HEK293 (cell line): ENCODE measurements at regions not wholly inside any gene's neighbourhood (a gene's known extent, or its start where the extent isn't known, plus 50 kb on each side); places are given as distances from the start of the nearest gene placed in this dataset.

Source experiments
- CTCF ChIA-PET: fragments of 350-600 bp; formaldehyde crosslinking; extraction: SDS; loops from one replicate; lab custom pipeline; 2021; ENCODE audit warnings: antibody characterized with exemption; lab: Yijun Ruan, JAX
- POLR2A ChIA-PET: fragments of 300-600 bp; formaldehyde crosslinking; extraction: SDS; loops from one replicate; lab custom pipeline; 2020; ENCODE audit warnings: antibody characterized with exemption, inconsistent platforms; lab: Yijun Ruan, JAX
- H3K27ac ChIP-seq: fragments of 200-500 bp; sonication (Bioruptor generic); 2 replicates; pipeline ENCODE4 v1.5.1; 2014; ENCODE audit warnings: low read depth, low read length, control low read depth, inconsistent platforms; ENCODE audit errors: extremely low read depth
- H3K36me3 ChIP-seq, 2 experiments: fragments of 200-500 bp in 1 of 2; sonication (Bioruptor generic) in 1 of 2; 1 replicate in 1 of 2; 2 replicates in 1 of 2; pipeline ENCODE4 v1.5.1; 2014 to 2017; ENCODE audit warnings: inconsistent platforms in 2 of 2, low read length in 2 of 2; ENCODE audit not compliant: control insufficient read depth in 2 of 2, insufficient read depth in 1 of 2
- H3K4me1 ChIP-seq: fragments of 200-500 bp; sonication (Bioruptor generic); 2 replicates; pipeline ENCODE4 v1.5.1; 2014; ENCODE audit warnings: mild to moderate bottlenecking, low read length, inconsistent platforms; ENCODE audit not compliant: control insufficient read depth, insufficient read depth
- H3K4me3 ChIP-seq: 2 replicates; pipeline ENCODE4 v1.5.1; 2011; ENCODE audit warnings: low read depth, mild to moderate bottlenecking, control low read depth, low read length, moderate library complexity
- H3K9me3 ChIP-seq: fragments of 200-500 bp; sonication (Bioruptor generic); 2 replicates; pipeline ENCODE4 v1.5.1; 2014; ENCODE audit warnings: low read depth, low read length, inconsistent platforms; ENCODE audit not compliant: control insufficient read depth, insufficient read depth
- AEBP2 ChIP-seq: fragments of 450-650 bp; formaldehyde crosslinking; IDR thresholded peaks from 2 replicates; pipeline ENCODE4 v1.5.1; 2016; ENCODE audit warnings: missing biosample characterization, missing genetic modification characterization, borderline replicate concordance
- KLF1 ChIP-seq: fragments of 450-650 bp; formaldehyde crosslinking; IDR thresholded peaks from 2 replicates; pipeline ENCODE4 v1.5.1; 2016; ENCODE audit warnings: missing biosample characterization, missing genetic modification characterization
- KLF7 ChIP-seq: fragments of 450-650 bp; formaldehyde crosslinking; IDR thresholded peaks from 2 replicates; pipeline ENCODE4 v1.5.1; 2016; ENCODE audit warnings: missing biosample characterization, missing genetic modification characterization, borderline replicate concordance
- RBAK ChIP-seq: fragments of 450-650 bp; formaldehyde crosslinking; IDR thresholded peaks from 2 replicates; pipeline ENCODE4 v1.5.1; 2016; ENCODE audit warnings: missing biosample characterization, missing genetic modification characterization
- REPIN1 ChIP-seq: fragments of 450-650 bp; formaldehyde crosslinking; IDR thresholded peaks from 2 replicates; pipeline ENCODE4 v1.5.1; 2017; ENCODE audit warnings: missing biosample characterization, missing genetic modification characterization, low read depth
- TRIM28 ChIP-seq: IDR thresholded peaks from 2 replicates; pipeline ENCODE4 v1.6.1; 2011; ENCODE audit warnings: low read length, control low read depth, borderline replicate concordance
- WT1 ChIP-seq: fragments of 450-650 bp; formaldehyde crosslinking; IDR thresholded peaks from 2 replicates; pipeline ENCODE4 v1.5.1; 2016; ENCODE audit warnings: missing biosample characterization, missing genetic modification characterization
- ZFP37 ChIP-seq: fragments of 450-650 bp; formaldehyde crosslinking; IDR thresholded peaks from 2 replicates; pipeline ENCODE4 v1.5.1; 2016; ENCODE audit warnings: missing biosample characterization, missing genetic modification characterization
- ZFP41 ChIP-seq: fragments of 450-650 bp; formaldehyde crosslinking; IDR thresholded peaks from 2 replicates; pipeline ENCODE4 v1.5.1; 2016; ENCODE audit warnings: missing biosample characterization, missing genetic modification characterization, borderline replicate concordance
- ZNF174 ChIP-seq: fragments of 450-650 bp; formaldehyde crosslinking; IDR thresholded peaks from 2 replicates; pipeline ENCODE4 v1.5.0; 2017; ENCODE audit warnings: missing biosample characterization, mild to moderate bottlenecking, missing genetic modification characterization
- ZNF175 ChIP-seq: fragments of 450-650 bp; formaldehyde crosslinking; IDR thresholded peaks from 2 replicates; pipeline ENCODE4 v1.5.1; 2016; ENCODE audit warnings: missing biosample characterization, missing genetic modification characterization
- ZNF19 ChIP-seq: fragments of 450-650 bp; formaldehyde crosslinking; IDR thresholded peaks from 2 replicates; pipeline ENCODE4; 2016; ENCODE audit warnings: missing biosample characterization, missing genetic modification characterization, low read depth
- ZNF2 ChIP-seq: fragments of 450-650 bp; formaldehyde crosslinking; IDR thresholded peaks from 2 replicates; pipeline ENCODE4 v1.5.1; 2016; ENCODE audit warnings: missing biosample characterization, missing genetic modification characterization
- ZNF394 ChIP-seq: fragments of 450-650 bp; formaldehyde crosslinking; IDR thresholded peaks from 2 replicates; pipeline ENCODE4 v1.5.1; 2016; ENCODE audit warnings: missing biosample characterization, missing genetic modification characterization, mild to moderate bottlenecking, moderate library complexity, borderline replicate concordance
- ZNF426 ChIP-seq: fragments of 450-650 bp; formaldehyde crosslinking; IDR thresholded peaks from 2 replicates; pipeline ENCODE4 v1.5.1; 2017; ENCODE audit warnings: missing biosample characterization, missing genetic modification characterization, mild to moderate bottlenecking, inconsistent platforms, moderate library complexity
- ZNF473 ChIP-seq: fragments of 450-650 bp; formaldehyde crosslinking; IDR thresholded peaks from 2 replicates; pipeline ENCODE4 v1.5.1; 2017; ENCODE audit warnings: missing biosample characterization, missing genetic modification characterization
- ZNF558 ChIP-seq: fragments of 450-650 bp; formaldehyde crosslinking; IDR thresholded peaks from 2 replicates; pipeline ENCODE4 v1.5.1; 2016; ENCODE audit warnings: missing biosample characterization, missing genetic modification characterization
- ZNF747 ChIP-seq: fragments of 450-650 bp; formaldehyde crosslinking; IDR thresholded peaks from 2 replicates; pipeline ENCODE4 v1.5.1; 2016; ENCODE audit warnings: missing biosample characterization, missing genetic modification characterization
- ZNF791 ChIP-seq: fragments of 450-650 bp; formaldehyde crosslinking; IDR thresholded peaks from 2 replicates; pipeline ENCODE4 v1.5.1; 2016; ENCODE audit warnings: missing biosample characterization, missing genetic modification characterization
- TF ChIP-seq, protein P1 (sequence below): fragments of 450-650 bp; formaldehyde crosslinking; IDR thresholded peaks from 2 replicates; pipeline ENCODE4 v1.5.1; 2016; ENCODE audit warnings: missing biosample characterization, missing genetic modification characterization
- TF ChIP-seq, protein P2 (sequence below): fragments of 450-650 bp; formaldehyde crosslinking; IDR thresholded peaks from 2 replicates; pipeline ENCODE4 v1.5.1; 2017; ENCODE audit warnings: missing biosample characterization, missing genetic modification characterization

GRCh38 chr7:136549756-136550155 lies 318.7 kb upstream of the CHRM2 start (continued):
- TF ChIP-seq, protein P1, sequence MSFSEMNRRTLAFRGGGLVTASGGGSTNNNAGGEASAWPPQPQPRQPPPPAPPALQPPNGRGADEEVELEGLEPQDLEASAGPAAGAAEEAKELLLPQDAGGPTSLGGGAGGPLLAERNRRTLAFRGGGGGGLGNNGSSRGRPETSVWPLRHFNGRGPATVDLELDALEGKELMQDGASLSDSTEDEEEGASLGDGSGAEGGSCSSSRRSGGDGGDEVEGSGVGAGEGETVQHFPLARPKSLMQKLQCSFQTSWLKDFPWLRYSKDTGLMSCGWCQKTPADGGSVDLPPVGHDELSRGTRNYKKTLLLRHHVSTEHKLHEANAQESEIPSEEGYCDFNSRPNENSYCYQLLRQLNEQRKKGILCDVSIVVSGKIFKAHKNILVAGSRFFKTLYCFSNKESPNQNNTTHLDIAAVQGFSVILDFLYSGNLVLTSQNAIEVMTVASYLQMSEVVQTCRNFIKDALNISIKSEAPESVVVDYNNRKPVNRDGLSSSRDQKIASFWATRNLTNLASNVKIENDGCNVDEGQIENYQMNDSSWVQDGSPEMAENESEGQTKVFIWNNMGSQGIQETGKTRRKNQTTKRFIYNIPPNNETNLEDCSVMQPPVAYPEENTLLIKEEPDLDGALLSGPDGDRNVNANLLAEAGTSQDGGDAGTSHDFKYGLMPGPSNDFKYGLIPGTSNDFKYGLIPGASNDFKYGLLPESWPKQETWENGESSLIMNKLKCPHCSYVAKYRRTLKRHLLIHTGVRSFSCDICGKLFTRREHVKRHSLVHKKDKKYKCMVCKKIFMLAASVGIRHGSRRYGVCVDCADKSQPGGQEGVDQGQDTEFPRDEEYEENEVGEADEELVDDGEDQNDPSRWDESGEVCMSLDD (tag by site-specific recombination) = no peak
- no peak for TF ChIP-seq ZNF473
- no peak for TF ChIP-seq TRIM28
- no peak for TF ChIP-seq WT1 (tag by site-specific recombination)

DNA sequence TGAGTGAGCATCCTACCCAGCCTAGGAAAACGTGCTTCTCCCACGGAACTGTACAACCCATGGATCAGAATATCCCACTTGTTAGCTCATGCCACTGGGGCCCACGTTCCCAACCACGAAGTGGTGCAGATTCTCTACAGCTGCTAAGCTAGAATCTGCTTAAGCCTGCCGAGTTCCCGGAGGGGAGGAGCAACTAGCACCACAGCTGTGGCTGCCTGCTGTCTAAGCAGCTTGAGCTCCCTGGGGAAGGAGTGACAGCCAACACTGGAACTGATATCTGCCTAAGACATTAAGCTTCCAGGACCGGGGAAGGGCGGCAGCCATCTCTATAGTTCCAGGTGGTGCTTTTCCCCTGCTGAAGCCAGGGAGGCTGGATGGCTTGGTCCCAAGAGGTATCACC lies 334.7 kb upstream of the CHRM2 start:
- Histone ChIP-seq H3K9me3 (no peaks in the 10 kb centered on the region), H3K36me3 (no peaks in the 10 kb centered on the region), H3K4me1 (no peaks in the 10 kb centered on the region), H3K27ac (no peak overlapping the region), H3K4me3 (no peak overlapping the region)
- CTCF ChIA-PET = no interaction called here
- TF ChIP-seq KLF1 (tag by site-specific recombination) (no peak), ZNF19 (tag by site-specific recombination) (no peak), ZNF2 (tag by site-specific recombination) (no peak), RBAK (tag by site-specific recombination) (no peak), AEBP2 (tag by site-specific recombination) (no peak)
- POLR2A ChIA-PET = no interaction called here

- no peaks in the 10 kb centered on the region for H3K4me1 ChIP-seq
- ChIA-PET POLR2A (no interaction called here), CTCF (no interaction called here)
- H3K36me3 ChIP-seq = no peaks in the 10 kb centered on the region
- no peak overlapping the region for H3K27ac ChIP-seq
- H3K9me3 ChIP-seq = no peaks in the 10 kb centered on the region
- no peak for TF ChIP-seq ZNF558 (tag by site-specific recombination)
- TF ChIP-seq, all 188 proteins: peak for 0
- H3K4me3 ChIP-seq = no peak overlapping the region
Observed at GRCh38 chr7:136530831-136531230, 337.6 kb upstream of the CHRM2 start.

- TF ChIP-seq ZNF174 (tag by site-specific recombination) = no peak
- no peak for TF ChIP-seq WT1 (tag by site-specific recombination)
- TF ChIP-seq, protein P2, sequence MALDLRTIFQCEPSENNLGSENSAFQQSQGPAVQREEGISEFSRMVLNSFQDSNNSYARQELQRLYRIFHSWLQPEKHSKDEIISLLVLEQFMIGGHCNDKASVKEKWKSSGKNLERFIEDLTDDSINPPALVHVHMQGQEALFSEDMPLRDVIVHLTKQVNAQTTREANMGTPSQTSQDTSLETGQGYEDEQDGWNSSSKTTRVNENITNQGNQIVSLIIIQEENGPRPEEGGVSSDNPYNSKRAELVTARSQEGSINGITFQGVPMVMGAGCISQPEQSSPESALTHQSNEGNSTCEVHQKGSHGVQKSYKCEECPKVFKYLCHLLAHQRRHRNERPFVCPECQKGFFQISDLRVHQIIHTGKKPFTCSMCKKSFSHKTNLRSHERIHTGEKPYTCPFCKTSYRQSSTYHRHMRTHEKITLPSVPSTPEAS = no peak
- no peak for TF ChIP-seq ZNF175 (tag by site-specific recombination)
- TF ChIP-seq ZNF426 (tag by site-specific recombination) = no peak
- TF ChIP-seq ZFP37 = no peak
- TF ChIP-seq ZNF747 (tag by site-specific recombination) = no peak
- no peak for TF ChIP-seq KLF7 (tag by site-specific recombination)
- TF ChIP-seq ZFP41 = no peak
- no peak for TF ChIP-seq ZNF394 (tag by site-specific recombination)
- no peak for TF ChIP-seq ZNF791 (tag by site-specific recombination)
- TF ChIP-seq REPIN1 = no peak
- POLR2A ChIA-PET = no interaction called here
- Histone ChIP-seq H3K27ac (no peak overlapping the region), H3K9me3 (no peaks in the 10 kb centered on the region), H3K4me3 (no peak overlapping the region), H3K4me1 (no peaks in the 10 kb centered on the region), H3K36me3 (no peaks in the 10 kb centered on the region)
- CTCF ChIA-PET = no interaction called here
Observed at GRCh38 chr7:136528329-136528728, 340.1 kb upstream of the CHRM2 start.
